ENCODE measurements at regions not wholly inside any gene's neighbourhood (a gene's known extent, or its start where the extent isn't known, plus 50 kb on each side); places are given as distances from the start of the nearest gene placed in this dataset.

- TF ChIP-seq, protein P1, sequence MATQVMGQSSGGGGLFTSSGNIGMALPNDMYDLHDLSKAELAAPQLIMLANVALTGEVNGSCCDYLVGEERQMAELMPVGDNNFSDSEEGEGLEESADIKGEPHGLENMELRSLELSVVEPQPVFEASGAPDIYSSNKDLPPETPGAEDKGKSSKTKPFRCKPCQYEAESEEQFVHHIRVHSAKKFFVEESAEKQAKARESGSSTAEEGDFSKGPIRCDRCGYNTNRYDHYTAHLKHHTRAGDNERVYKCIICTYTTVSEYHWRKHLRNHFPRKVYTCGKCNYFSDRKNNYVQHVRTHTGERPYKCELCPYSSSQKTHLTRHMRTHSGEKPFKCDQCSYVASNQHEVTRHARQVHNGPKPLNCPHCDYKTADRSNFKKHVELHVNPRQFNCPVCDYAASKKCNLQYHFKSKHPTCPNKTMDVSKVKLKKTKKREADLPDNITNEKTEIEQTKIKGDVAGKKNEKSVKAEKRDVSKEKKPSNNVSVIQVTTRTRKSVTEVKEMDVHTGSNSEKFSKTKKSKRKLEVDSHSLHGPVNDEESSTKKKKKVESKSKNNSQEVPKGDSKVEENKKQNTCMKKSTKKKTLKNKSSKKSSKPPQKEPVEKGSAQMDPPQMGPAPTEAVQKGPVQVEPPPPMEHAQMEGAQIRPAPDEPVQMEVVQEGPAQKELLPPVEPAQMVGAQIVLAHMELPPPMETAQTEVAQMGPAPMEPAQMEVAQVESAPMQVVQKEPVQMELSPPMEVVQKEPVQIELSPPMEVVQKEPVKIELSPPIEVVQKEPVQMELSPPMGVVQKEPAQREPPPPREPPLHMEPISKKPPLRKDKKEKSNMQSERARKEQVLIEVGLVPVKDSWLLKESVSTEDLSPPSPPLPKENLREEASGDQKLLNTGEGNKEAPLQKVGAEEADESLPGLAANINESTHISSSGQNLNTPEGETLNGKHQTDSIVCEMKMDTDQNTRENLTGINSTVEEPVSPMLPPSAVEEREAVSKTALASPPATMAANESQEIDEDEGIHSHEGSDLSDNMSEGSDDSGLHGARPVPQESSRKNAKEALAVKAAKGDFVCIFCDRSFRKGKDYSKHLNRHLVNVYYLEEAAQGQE (IDR thresholded peaks at IDR 0.05; ENCODE audit: unreplicated experiment), result no peak
- TF ChIP-seq CTCF (conservative IDR thresholded peaks at IDR 0.05; ENCODE audit: low read depth in 2 of 2), result no peak
These were observed 733.6 kb upstream of the GBE1 start for GRCh38 chr3:82494977-82495489.
